GM19035 (cell line): ENCODE measurements at regions not wholly inside any gene's neighbourhood (a gene's known extent, or its start where the extent isn't known, plus 50 kb on each side); places are given as distances from the start of the nearest gene placed in this dataset.

Experiments
- ATAC-seq: cut with Tn5 transposase; IDR thresholded peaks from one replicate; pipeline ENCODE4 v1.9.1; 2021; ENCODE audit not compliant: unreplicated experiment

DNA sequence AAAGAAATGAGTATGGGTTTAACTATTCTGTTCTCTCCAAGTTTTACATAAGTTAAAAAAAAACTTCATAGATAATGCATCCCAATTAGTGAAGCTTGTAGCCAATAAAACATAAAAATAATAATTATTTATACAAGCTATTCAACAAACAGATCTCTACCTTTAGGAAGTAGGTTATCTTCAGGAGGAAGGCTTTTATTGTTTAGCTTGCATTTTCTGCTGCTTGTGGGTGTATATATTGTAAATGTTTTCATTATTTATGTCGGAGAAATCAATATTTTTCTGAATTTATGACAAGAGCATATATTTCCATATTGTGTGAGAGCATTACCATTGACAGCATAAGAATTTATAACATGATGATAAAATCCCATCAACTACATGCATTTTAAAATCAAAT lies 208.3 kb downstream of the TRAM1L1 start:
- ATAC-seq, result no peak

DNA sequence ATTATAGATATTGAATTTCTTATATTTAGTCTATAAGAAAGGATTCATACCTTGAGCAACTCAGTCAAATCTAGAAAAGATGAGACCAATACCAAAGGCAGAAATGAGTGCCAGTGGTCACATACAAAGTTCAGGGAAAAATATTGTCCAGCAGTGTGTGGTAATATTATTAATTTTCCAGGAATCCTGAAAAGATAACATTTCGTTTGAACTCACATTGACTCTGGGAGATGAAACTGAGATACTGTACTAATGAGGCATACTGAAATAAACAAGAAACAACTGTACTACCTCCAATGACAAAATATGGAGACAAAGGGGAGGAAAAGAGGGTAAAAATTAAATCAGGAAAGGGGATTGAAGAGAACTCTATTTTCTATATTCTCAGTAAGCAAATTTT lies 212.4 kb downstream of the TRAM1L1 start:
- no peak for ATAC-seq

DNA sequence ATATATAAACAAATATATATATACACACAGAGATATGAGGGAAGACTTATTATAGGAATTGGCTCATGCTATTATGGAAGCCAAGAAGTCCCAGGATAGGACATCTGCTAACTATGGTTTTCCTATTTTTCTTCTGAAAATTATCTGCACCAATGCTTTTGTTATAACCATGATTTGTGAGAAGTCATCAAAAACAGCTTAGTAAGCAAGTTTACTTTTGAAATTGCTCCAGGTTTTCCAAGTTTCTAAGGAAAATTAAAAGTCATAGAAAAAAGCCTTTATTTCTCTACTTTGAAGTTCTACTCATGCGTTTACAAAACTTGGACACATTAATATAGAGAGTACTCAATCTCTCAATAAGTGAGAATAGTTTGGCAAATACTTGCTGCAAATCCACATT lies 213.1 kb downstream of the TRAM1L1 start:
- no peak for ATAC-seq

DNA sequence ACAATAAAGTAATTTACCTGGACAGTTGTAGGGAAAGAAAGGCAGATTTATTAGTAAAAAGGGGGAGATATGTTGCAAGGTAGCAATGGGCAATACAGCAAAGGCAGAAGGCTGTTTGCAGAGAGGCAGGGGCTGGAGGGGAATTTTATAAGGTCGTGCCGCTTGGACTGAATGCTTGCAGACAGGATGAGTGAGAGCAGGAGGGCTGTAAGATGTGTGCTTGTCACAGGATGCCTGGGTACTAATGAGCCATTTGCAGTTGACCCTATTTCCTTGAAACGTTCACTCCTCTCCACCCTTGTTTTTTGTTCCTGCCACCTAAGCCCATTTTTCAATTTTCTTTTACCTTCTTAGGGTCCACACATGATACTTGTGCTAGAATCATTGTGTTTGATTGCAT lies 214.7 kb downstream of the TRAM1L1 start:
- ATAC-seq, result no peak

DNA sequence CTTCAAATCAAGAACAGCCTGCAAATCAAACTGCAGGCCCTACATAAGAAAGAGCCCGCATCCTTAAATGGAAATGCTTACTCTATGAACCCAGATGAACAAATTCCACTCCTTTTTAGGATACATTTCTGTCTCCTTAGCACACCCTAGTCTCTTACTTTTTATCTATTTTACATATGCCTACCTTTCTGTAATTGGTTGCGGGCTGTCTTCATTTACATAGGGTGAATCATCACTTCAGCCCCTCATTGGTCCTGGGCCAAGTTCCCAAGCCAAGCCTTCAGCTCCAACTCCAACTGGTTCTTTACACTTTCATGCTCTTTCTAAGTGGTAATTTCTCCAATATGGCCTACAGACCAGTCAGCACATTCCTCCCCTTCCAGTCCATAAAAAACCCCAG lies 219.3 kb downstream of the TRAM1L1 start:
- ATAC-seq, result no peak

DNA sequence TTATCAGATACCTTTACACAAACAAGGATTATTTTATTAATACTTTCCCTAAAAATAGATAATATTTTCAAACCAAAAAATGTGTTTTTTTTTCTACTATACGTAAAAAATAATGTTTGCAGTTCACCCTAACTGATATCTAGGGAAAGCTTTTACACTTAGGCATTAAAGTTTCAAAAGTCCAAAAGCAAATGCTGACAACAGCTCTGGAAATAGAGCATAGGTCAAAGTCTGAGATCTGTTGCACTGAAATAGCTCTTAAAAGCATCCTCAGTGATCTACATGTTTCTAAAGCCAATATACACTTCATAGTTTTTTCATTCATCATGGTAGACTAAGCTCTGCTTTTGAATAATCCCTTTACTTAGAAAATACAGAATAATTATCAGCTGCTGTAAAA lies 222.8 kb downstream of the TRAM1L1 start:
- no peak for ATAC-seq

DNA sequence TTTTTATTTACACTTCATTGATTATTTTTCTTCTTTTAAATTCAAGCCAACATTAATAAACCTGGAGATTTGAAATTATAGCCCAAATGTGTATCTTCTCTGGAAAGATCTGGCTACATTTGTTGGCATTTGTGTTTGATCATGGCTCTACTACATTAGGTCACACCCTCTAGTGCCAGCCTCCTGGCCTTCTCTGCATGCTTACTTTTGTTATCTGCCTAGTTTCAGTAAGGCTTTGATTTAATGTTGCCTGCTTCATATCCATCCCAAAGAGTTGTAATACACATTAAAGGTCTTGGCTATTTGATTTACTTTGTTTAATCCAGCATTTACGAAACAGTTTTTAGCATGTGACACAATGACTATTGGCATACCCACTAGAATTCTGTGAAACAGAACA lies 224.5 kb downstream of the TRAM1L1 start:
- no peak for ATAC-seq

DNA sequence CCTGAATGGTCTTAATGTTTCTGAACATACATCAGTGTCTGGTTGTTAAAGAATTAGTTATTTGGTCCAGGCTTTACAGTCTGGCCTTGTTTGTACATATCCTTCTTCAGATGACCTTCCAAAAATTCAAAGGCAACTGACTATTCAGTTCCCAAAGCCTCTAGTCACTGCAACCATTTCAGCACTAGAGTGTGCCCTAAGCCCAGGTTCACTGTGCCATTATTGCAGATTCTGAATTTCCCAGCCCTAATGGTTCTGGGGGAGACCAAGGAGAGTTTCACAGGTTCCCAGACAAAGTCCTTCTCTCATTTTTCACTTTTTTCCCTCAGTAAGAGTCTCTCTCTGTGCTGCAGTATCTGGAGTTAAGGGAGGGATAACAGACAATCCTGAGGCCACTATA lies 235.8 kb downstream of the TRAM1L1 start:
- ATAC-seq, result no peak

DNA sequence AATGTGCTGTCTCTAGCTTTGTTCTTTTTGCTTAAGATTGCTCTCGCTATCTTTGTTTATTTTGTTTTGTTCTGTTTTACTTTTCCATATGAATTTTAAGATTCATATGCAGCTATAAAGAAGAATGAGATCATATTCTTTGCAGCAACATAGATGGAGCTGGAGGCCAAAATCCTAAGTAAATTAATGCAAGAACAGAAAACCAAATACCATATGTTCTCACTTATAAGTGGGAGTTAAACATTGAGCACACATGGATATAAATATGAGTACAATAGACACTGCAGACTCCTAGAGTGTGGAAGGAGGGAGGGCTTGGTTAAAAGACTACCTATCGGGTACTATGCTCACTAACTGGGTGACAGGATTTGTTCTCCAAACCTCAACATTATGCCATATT lies 237.8 kb downstream of the TRAM1L1 start:
- ATAC-seq, result no peak

DNA sequence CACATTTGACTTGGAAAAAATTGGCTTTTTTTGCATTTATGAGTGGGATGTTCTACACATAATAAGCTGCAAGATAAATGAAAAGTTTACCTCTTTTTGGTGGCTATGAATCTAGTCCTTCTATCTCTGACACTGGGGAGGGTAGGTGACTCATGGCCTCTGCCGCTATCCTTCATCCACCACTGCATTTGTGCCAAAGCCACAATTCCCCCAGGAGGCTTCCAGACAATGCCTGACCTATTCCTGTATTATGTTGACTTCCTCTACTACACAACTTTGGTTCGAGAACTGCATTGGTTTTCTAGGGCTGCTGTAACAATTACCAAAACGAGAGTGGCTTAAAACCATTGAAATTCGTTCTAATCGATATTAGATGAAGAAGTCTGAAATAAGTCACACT lies 245.6 kb downstream of the TRAM1L1 start:
- no peak for ATAC-seq

DNA sequence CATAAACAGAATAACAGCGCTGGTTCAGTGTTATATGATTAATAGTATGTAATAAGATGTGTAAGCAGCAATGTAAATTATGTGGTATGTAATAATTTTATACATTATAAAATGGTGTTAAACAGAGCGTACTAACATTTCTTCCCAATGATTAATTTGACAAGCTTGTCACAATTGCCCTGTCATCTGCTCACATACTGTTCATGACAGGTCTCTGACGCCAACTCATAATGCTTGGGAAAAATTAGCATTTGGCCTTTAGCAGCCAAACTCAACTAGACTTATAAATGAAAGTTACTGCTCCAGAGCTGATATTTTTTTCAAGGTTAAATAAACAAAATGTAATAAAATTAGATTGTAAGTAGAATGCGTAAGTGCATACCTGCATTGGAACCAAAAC lies 246.8 kb downstream of the TRAM1L1 start:
- no peak for ATAC-seq

DNA sequence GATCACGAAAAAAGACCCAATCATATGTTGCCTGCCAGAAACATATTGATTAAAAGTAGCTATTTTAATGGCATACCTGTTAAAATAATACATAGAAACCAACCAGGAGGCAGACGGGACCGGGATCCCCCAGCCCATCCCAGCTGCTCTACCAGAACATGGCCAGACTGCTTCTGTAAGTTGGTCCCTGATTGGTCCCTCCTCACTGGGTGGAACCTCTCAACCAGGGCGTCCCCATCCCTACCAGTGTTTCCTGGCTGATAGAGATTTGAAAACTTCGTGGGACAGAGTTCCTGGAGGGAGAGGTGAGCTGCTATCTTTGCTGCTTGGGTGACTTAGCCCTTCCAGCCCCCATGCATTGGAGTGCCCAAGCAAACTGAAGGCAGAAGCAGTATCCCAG lies 256.2 kb downstream of the TRAM1L1 start:
- ATAC-seq, result no peak

DNA sequence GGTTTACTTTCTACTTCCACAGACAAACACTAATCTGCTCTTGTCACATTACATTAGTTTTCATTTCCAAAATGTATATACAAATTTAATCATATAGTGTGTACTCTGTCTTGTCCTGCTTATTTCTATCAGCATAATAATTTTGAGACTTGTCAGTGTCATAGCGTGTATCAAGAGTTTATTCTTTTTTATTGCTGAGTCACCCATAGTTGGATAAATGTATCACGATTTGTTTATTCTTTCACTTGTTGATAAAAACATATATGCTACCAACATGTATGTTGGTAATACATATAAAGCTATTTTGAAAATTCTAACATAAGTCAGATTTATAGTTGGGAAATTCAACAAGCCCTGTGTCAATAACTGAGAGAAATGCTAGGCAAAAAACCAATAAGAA lies 261.2 kb downstream of the TRAM1L1 start:
- ATAC-seq, result no peak

DNA sequence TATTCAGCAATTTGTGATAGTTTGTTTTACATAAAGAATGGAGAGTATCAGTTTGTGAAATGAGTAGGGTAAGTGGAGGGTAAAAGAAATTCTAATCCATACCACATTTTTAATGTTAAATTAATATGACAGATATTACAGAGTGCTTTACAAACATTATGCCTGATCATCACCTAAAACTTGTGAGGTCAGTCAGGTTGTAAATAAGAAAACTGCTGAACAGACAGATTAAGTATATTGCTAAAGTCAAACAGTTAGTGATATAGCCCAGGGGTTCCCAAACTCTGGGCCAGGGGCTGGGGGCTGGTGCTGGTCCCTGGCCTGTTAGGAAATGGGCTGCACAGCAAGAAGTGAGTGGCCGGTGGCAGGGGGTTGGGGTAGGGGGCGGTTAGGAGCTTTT lies 273.6 kb downstream of the TRAM1L1 start:
- no peak for ATAC-seq

DNA sequence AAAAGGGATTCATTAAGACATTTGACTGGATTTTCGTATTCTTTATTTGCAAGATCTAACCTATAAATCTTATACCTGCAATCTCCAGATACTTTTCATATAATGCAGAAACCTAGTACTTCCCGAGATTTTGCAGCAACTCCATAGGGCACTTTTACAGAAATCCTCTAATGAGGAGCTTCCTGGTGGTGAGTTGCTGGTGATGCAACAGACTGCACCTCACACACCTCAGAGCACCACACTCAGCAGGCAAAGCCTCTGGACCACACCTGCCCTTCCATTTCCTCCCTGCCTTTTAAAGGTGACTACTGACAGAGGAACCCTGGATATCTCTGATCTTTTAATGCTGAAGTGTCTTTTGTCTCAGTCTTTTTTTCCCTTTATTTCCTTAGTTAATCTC lies 289.4 kb downstream of the TRAM1L1 start:
- ATAC-seq, result no peak

DNA sequence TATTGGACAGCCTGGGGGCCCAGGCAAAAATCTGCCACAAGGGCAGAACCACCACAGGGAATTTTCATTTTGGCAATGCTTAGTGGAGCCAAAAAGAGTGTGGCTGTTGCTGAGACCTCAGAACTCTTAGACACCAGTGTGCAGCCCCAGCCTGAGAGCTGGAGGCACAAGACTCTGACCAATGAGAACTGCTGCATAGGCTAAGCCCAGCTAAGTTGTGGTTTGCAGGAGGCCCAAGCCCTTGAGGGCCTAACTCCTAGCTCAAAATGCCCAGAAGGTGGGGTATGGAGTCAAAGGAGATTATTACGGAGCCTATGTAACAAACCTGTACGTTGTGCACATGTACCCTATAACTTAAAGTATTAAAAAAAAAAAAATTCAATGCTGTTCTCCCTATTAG lies 296.7 kb downstream of the TRAM1L1 start:
- no peak for ATAC-seq

DNA sequence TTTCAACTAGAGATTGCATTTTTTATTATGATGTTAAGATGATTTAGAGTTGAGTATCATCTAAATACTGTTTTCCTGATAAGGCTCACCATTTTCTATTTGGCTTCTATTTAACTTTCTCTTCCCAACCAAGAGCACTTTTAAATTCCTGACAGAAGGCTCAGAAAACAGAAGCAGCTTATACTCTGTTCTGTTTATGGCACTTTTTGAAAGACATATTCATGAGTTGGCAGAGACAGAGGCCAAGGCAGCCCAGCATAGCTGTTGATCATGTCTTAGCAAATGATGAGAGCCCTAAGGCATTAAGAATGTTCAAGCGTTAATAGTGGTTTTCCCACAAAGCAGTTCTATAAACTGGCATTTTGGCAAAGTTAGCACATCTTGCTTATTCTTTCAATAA lies 330.3 kb downstream of the TRAM1L1 start:
- no peak for ATAC-seq

DNA sequence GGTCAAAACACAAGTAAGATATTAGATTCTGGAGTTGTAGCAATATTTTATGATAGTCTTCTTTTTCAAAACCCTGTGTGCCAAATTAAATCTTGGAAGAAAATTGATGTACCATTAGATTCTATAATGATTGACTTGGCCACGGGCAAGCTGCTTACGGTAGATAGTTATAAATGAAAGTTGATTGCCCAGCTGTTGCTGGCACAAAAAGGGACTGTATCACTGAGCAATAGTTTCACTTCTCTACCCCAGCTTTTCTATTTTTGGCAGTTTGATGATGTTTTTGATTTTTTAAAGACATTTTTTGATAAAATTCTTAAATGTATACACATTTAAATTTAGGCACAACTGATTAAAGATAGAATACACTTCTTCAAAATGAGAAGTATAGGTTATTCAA lies 333.3 kb downstream of the TRAM1L1 start:
- no peak for ATAC-seq

DNA sequence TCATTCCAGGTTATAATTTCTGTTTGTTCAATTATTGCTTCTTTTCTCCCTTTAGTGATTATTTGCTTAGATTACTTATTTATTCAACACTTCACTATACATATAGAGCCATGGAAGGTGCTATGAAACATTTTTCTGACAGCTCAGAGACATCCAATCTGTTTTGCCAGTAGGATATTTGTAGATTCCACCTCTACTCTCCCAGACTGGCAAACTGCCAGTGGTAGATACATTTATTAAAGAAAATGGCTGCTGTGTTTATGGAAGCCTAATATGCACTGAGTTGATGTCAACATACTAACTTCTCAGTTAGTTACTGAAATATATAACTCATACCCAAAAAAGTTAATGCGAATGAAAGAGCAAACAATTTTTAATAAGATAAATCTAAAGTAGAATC lies 348.6 kb downstream of the TRAM1L1 start:
- ATAC-seq, result no peak

DNA sequence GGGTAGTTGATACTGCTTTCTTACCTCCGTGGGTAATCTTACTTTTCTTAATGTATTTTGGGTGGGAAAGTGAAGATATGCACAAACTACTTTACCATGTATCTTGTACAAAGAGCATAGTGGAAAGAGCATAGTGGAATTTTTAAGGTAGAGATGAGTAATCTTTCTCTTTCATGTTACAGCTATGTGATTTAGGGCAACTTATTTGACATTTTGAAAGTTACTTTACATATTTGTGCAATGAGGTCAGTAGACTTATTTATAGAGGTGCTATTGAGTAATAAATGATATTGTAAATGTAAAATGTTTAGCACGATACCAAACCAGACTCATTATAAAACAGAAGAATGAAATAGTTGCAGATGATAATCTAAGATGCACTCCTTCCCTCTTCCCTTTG lies 351.2 kb downstream of the TRAM1L1 start:
- ATAC-seq, result no peak

DNA sequence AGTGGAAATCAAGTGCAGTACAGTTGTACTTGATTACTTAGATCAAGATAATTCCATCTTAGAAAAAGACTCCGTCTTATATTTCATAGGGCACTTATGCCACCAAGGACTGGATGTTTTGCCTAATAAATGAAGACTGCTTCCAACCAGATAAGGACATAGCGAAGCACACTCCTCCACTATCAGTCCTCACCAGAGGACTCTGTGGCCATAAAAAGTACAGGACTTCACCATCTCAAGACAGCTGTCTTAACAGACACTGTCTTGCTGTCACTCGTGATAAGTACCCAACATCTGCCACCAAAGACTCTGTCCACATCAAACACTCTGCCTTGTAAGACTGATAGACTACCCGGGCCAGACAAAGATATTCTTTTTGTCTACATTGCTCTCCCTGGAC lies 352.0 kb downstream of the TRAM1L1 start:
- no peak for ATAC-seq

DNA sequence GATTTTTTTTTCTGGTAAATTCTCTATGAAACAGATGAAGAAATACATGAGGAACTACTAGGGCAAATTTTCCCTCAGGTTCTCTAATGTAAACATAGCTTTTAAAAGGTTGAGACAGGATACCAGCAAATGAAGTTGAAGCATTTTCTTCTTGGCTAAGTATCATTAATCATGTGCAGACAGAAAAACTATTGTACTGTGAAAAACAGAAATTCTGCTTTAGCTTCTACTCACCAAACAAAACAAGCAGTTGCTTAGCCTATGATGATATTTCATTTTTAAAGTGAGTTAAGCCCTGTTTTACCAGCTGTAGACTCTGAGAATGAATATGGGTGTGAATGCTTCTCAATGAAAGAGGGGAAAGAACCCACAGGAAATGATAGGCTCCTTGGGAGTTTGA lies 358.9 kb downstream of the TRAM1L1 start:
- no peak for ATAC-seq

DNA sequence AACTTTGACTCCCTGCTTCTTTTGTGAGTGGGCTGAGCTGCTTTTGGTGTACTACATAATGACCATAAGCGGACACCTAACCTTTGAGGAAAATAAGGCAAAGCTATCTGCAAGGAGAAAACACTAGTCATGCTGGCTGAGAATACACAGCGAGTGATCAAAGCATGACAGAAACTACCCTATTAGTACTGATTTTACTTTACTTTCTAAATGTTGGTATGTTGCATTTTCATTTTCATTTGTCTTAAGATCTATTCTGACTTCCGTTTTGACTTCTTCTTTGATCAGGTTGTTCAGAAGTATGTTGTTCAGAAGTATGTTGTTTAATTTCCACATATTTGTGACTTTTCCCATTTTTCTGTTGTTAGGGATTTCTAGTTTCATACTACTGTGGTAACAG lies 361.1 kb downstream of the TRAM1L1 start:
- ATAC-seq, result peak; percentile 100

DNA sequence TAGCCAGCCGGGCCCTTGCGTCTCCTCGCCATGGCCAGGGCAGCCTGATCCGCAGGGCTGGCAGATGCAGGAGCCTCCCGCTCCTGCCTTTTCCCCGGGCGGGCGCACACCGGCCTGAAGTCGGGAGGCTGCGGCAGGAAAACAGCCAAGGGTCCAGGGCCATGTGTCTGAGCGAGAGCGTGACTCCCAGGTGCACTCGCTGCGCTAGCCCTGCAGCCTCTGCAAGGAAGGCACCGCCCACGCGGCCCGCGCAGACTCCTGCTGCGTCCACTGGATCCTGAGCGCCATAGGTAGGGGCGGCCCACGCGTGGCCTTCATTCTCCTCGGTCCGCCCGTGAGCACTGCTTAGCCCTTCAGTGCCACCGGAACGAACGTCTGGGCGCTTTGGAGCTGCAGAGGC lies 379.9 kb downstream of the TRAM1L1 start:
- ATAC-seq, result no peak
